AG09309 (cell line): ENCODE measurements at regions not wholly inside any gene's neighbourhood (a gene's known extent, or its start where the extent isn't known, plus 50 kb on each side); places are given as distances from the start of the nearest gene placed in this dataset.
"Not testable (repeated sequence)": the region's sequence is repeated elsewhere in the genome, so short reads cannot be mapped to it uniquely, and the experiment has no call there.

Experiments used
- DNase-seq: peaks from one replicate; pipeline ENCODE4 v3.0.0-alpha.2; 2010; ENCODE audit warnings: low read depth
- H3K4me3 ChIP-seq: 2 replicates; pipeline ENCODE4 v1.5.1; 2011; ENCODE audit warnings: mild to moderate bottlenecking, low read depth, low read length, moderate library complexity; ENCODE audit not compliant: control insufficient read depth
- TF ChIP-seq, protein P1 (sequence below): IDR thresholded peaks from 2 replicates; pipeline ENCODE4 v1.5.1; 2011; ENCODE audit warnings: mild to moderate bottlenecking, low read depth, low read length, inconsistent platforms; ENCODE audit not compliant: insufficient read depth, control insufficient read depth; ENCODE audit errors: missing control alignments

DNA sequence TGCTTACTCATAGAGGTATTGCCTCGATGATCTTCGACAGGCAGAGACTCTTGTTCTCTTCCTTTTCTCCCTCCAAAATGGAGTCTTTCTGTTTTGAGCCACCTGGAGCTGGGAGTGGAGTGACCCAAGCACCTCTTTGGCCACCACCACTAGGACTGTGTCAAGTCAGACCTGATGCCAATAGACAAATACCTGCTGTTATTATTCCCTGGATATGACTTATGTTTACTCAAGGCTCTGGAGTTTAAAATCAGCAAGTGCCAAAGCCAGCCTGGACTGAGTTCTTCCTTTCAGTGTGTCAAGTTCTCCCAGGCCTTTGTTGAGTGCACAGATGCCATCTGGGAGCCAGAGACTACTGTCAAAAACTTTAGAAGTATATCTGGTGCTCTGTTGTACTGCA is 130.2 kb upstream of the SLC6A14 start:
- TF ChIP-seq, protein P1, sequence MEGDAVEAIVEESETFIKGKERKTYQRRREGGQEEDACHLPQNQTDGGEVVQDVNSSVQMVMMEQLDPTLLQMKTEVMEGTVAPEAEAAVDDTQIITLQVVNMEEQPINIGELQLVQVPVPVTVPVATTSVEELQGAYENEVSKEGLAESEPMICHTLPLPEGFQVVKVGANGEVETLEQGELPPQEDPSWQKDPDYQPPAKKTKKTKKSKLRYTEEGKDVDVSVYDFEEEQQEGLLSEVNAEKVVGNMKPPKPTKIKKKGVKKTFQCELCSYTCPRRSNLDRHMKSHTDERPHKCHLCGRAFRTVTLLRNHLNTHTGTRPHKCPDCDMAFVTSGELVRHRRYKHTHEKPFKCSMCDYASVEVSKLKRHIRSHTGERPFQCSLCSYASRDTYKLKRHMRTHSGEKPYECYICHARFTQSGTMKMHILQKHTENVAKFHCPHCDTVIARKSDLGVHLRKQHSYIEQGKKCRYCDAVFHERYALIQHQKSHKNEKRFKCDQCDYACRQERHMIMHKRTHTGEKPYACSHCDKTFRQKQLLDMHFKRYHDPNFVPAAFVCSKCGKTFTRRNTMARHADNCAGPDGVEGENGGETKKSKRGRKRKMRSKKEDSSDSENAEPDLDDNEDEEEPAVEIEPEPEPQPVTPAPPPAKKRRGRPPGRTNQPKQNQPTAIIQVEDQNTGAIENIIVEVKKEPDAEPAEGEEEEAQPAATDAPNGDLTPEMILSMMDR, result no peak
- no peak overlapping the region for H3K4me3 ChIP-seq
- DNase-seq, result no peak

DNA sequence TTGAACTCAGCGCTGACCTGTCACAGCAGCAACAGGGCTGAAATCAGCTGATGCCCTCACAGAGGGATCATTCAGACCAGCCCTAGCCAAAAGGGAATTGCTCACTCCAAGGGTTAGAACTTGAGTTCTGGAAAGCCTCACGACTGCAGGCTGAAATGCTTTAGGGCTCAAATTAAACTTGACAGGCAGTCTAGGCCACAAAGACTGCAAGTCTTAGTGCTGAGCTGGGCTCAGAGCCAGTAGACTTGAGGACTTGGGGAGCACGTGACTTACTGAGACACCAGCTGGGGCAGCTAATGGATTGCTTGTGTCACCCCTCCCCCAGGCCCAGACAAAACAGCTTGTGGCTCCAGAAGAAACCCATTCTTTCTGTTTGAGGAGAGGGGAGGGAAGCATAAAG is 119.0 kb upstream of the SLC6A14 start:
- TF ChIP-seq, protein P1, result no peak
- no peak for DNase-seq
- no peak overlapping the region for H3K4me3 ChIP-seq

DNA sequence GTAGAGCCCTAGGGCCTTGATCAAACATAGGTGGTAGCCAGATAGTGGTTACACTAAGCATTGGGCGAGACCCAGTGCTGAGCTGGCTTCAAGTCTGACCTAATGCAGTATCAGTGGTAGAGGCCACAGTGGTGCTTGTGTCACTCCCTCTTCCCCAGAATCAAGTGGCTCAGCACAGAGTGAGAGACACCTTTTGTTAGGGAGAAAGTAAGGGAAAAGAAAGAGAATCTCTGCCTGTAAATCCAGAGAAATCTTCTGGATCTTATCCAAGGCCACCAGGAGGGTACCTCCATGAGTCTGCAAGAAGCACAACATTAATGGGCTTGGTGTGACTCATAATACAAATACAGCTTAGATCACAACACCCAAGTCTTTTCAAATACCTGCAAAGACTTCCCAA is 117.7 kb upstream of the SLC6A14 start:
- TF ChIP-seq, protein P1, result no peak
- no peak for DNase-seq
- H3K4me3 ChIP-seq, result no peak overlapping the region

DNA sequence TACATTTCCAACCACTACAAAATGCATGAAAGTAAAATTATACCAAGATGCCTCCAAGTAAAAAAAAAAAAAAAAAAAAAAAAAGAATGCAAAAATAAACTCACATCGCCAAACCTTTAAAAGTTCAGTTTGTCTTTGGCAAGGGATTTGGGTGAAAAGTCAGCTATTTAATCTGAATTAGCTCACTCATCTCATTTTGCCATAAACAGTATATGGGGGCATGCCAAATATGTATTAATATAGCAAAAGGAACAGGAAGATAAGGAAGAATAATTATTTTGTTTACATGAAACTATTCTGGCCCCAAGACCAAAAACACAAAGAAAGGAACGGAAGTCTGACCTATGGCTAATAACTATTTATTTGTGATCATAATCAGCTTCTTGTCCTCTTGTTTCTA is 114.7 kb upstream of the SLC6A14 start:
- no peak overlapping the region for H3K4me3 ChIP-seq
- DNase-seq, result no peak
- TF ChIP-seq, protein P1, result no peak

DNA sequence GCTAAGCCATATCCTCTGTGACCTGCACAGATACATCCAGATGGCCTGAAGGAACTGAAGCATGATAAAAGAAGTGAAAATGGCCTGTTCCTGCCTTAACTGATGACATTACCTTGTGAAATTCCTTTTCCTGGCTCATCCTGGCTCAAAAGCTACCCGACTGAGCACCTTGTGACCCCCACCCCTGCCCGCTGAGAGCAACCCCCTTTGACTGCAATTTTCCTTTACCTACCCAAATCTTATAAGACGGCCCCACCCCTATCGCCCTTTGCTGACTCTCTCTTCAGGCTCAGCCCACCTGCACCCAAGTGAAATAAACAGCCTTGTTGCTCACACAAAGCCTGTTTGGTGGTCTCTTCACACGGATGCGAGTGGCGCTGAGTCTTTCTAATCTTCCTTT is 104.4 kb upstream of the SLC6A14 start:
- DNase-seq, H3K4me3 ChIP-seq: not testable (repeated sequence)

DNA sequence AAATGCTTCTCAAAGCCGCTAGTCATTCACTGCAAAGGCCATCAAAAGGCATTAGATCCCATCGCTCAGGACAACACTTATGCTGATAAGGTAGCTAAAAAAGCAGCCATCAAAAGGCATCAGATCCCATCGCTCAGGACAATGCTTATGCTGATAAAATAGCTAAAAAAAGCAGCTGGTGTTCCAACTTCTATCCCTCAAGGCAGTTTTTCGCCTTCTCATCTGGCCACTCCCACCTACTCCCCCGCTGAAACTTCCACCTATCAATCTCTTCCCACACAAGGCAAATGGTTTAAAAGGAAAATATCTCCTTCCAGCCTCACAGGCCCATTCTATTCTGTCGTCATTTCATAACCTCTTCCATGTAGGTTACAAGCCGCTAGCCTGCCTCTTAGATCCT is 101.6 kb upstream of the SLC6A14 start:
- not testable (repeated sequence) for H3K4me3 ChIP-seq, DNase-seq

DNA sequence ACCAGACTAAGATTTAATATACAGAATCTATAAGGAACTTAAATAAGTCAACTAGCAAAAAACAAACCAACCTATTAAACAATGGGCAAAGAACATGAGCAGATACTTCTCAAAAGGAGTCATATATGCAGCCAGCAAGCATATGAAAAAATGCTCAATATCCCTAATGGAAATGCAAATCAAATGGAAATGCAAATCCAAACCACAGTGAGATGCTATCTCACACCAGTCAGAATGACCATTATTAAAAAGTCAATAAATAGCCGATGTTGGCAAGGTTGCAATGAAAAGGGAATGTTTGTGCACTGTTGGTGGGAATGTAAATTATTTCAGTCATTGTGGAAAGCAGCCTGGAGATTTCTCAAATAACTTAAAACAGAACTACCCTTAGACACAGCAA is 97.0 kb upstream of the SLC6A14 start:
- no peak for DNase-seq
- TF ChIP-seq, protein P1, result no peak

DNA sequence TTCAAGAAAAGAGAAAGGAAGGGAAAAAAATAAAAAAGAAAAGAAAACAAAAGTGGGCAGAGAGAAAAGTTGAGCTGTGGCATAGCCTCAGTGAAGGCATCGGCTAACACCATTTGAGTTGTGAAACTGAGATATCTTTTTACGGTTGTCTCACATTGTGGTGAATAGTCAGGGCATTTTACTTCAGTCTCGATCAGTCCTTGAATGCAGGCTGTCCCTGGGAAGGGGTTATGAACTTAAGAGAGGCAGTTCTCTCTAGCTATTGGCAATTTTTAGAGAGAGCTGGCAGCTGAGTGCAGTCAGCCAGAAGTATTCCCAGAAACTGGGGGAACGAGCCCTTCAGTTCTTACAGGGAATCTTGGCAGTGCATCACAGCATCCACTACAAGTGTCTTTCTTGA is 93.5 kb upstream of the SLC6A14 start:
- no peak overlapping the region for H3K4me3 ChIP-seq
- no peak for DNase-seq
- TF ChIP-seq, protein P1, result no peak

More for the DNA sequence above, 97.0 kb upstream of the SLC6A14 start:
- no peak overlapping the region for H3K4me3 ChIP-seq
